GM19452 (cell line): ENCODE measurements at regions not wholly inside any gene's neighbourhood (a gene's known extent, or its start where the extent isn't known, plus 50 kb on each side); places are given as distances from the start of the nearest gene placed in this dataset.

Source experiments
- ATAC-seq: cut with Tn5 transposase; IDR thresholded peaks from one replicate; pipeline ENCODE4 v1.9.1; 2021; ENCODE audit not compliant: unreplicated experiment

- no peak for ATAC-seq
Measured at GRCh38 chr5:82408033-82408432, 129.9 kb upstream of the RPS23 start.

- no peak for ATAC-seq
Measured at GRCh38 chr5:82406205-82406773, 128.1 kb upstream of the RPS23 start.

- no peak for ATAC-seq
Measured at GRCh38 chr5:82405618-82406204, 127.6 kb upstream of the RPS23 start.

- ATAC-seq = no peak
Measured at GRCh38 chr5:82405161-82405560, 127.0 kb upstream of the RPS23 start.

- no peak for ATAC-seq
Measured at GRCh38 chr5:82404382-82404945, 126.3 kb upstream of the RPS23 start.

GRCh38 chr5:82403724-82404123, 125.6 kb upstream of the RPS23 start:
- no peak for ATAC-seq

GRCh38 chr5:82403026-82403425, 124.9 kb upstream of the RPS23 start:
- ATAC-seq = no peak

GRCh38 chr5:82399111-82399510, 121.0 kb upstream of the RPS23 start:
- no peak for ATAC-seq

GRCh38 chr5:82397741-82398320, 119.7 kb upstream of the RPS23 start:
- ATAC-seq = no peak

- ATAC-seq = no peak
Measured at GRCh38 chr5:82396871-82397514, 118.8 kb upstream of the RPS23 start.

- ATAC-seq = no peak
Measured at GRCh38 chr5:82396396-82396795, 118.2 kb upstream of the RPS23 start.

GRCh38 chr5:82393951-82394350, 115.8 kb upstream of the RPS23 start:
- no peak for ATAC-seq

- no peak for ATAC-seq
Measured at GRCh38 chr5:82390088-82390487, 111.9 kb upstream of the RPS23 start.

GRCh38 chr5:82389347-82389746, 111.2 kb upstream of the RPS23 start:
- ATAC-seq = no peak

- ATAC-seq = no peak
Measured at GRCh38 chr5:82388181-82388580, 110.0 kb upstream of the RPS23 start.

GRCh38 chr5:82387819-82388166, 109.6 kb upstream of the RPS23 start:
- no peak for ATAC-seq

- ATAC-seq = no peak
Measured at GRCh38 chr5:82387001-82387818, 109.1 kb upstream of the RPS23 start.

- no peak for ATAC-seq
Measured at GRCh38 chr5:82386576-82386975, 108.4 kb upstream of the RPS23 start.

GRCh38 chr5:82384034-82384750, 106.0 kb upstream of the RPS23 start:
- ATAC-seq = no peak

- ATAC-seq = no peak
Measured at GRCh38 chr5:82381591-82381990, 103.4 kb upstream of the RPS23 start.

GRCh38 chr5:82376307-82376706, 98.2 kb upstream of the RPS23 start:
- ATAC-seq = no peak
